Ovary (tissue), 7 donors: ENCODE measurements at regions not wholly inside any gene's neighbourhood (a gene's known extent, or its start where the extent isn't known, plus 50 kb on each side); places are given as distances from the start of the nearest gene placed in this dataset.

Source experiments
- DNase-seq, 5 donors: peaks; one replicate each; pipeline ENCODE4 v3.0.0-alpha.2; 2019 to 2020
- H3K27ac ChIP-seq, 2 donors: fragments of 200-600 bp; one replicate each; pipeline versions ENCODE4 v1.5.1 to v1.8.0; 2019 to 2022
- H3K27me3 ChIP-seq: fragments of 200-600 bp; one replicate; pipeline ENCODE4 v1.8.0; 2022
- H3K36me3 ChIP-seq: fragments of 200-600 bp; sonication (generic); one replicate; pipeline ENCODE4 v1.5.1; 2019
- H3K4me1 ChIP-seq: one replicate; pipeline ENCODE4 v1.8.1; 2013; ENCODE audit warnings: mild to moderate bottlenecking, moderate library complexity; ENCODE audit not compliant: insufficient read depth
- H3K4me3 ChIP-seq: fragments of 200-600 bp; sonication (generic); one replicate; pipeline ENCODE4 v1.5.1; 2017
- H3K9me3 ChIP-seq, 2 donors: fragments of 200-600 bp in 1 of 2; sonication (generic) in 1 of 2; one replicate each; pipeline versions ENCODE4 v1.5.1 to v1.8.1; 2013 to 2019; ENCODE audit warnings: mild to moderate bottlenecking in 1 of 2, moderate library complexity in 1 of 2
- CTCF ChIP-seq, 3 donors: fragments of 450-650 bp in 2 of 3; fragments of 200-600 bp in 1 of 3; IDR thresholded peaks; one replicate each; pipeline versions ENCODE4 v1.5.1 to v1.8.0; 2016 to 2022; ENCODE audit warnings: antibody characterized with exemption in 3 of 3, mild to moderate bottlenecking in 1 of 3
- EP300 ChIP-seq: sonication (generic); formaldehyde crosslinking; IDR thresholded peaks from one replicate; pipeline ENCODE4 v1.6.1; 2017; ENCODE audit warnings: antibody characterized with exemption
- POLR2A ChIP-seq: fragments of 450-650 bp; IDR thresholded peaks from one replicate; pipeline ENCODE4 v1.6.1; 2017; ENCODE audit warnings: antibody characterized with exemption, mild to moderate bottlenecking, moderate library complexity
- WGBS, 3 donors: extraction: QIAGEN DNeasy Blood & Tissue Kit in 1 of 3; methylation state at CpG; one replicate each; pipeline versions ENCODE4 v1.1.5 to v1.1.7; 2013 to 2017; 5-methylcytosine and 5-hydroxymethylcytosine counted together
- intact Hi-C, 4 donors: fragments of 100-400 bp; cut with DNase I; formaldehyde crosslinking; loops; one replicate each; pipeline versions ENCODE4 v1.11.0 to v1.15.1; 2022 to 2023
- donor health status: DM: no; HTN: no; CAD: no; lungs with moderate emphysema.
- donor health status: DM: no; HTN: no; CAD: no.
- donor health status: Bipolar disorder and iron deficiency.
- donor health status: DM: no; HTN: no; CAD: no.
- donor health status: DM: yes; HTN: yes; CAD: no.

GRCh38 chr16:73599351-73599750 lies 551.4 kb upstream of the ZFHX3 start:
- Histone ChIP-seq H3K27ac (no peak overlapping the region), H3K9me3 (no peaks in the 10 kb centered on the region), H3K4me3 (no peak overlapping the region), H3K4me1 (no peaks in the 10 kb centered on the region), H3K27me3 (no peaks in the 10 kb centered on the region), H3K36me3 (no peaks in the 10 kb centered on the region)
- 12 to 25% (median 21%) methylated on average over 2 of the region's 2 CpGs for WGBS, 3 donors
- no peak for DNase-seq
- TF ChIP-seq EP300 (no peak), POLR2A (no peak), CTCF (IDR thresholded peaks at IDR 0.05) (no peak)
- intact Hi-C loops, result no loop called here

- TF ChIP-seq POLR2A (no peak), EP300 (no peak), CTCF (IDR thresholded peaks at IDR 0.05) (no peak)
- no peak for DNase-seq
- H3K27ac ChIP-seq, result no peak overlapping the region
- H3K27me3 ChIP-seq, result no peaks in the 10 kb centered on the region
- no peak overlapping the region for H3K4me3 ChIP-seq
- H3K36me3 ChIP-seq, result no peaks in the 10 kb centered on the region
- WGBS, 3 donors, result 68 to 84% (median 78%) methylated on average over 1 of the region's 1 CpG
- intact Hi-C loops, result no loop called here
- no peaks in the 10 kb centered on the region for H3K9me3 ChIP-seq
- H3K4me1 ChIP-seq, result no peaks in the 10 kb centered on the region
Observed at GRCh38 chr16:73584157-73584556, 536.2 kb upstream of the ZFHX3 start.

- TF ChIP-seq POLR2A, result no peak
- no peak for TF ChIP-seq EP300
- no peak for TF ChIP-seq CTCF (IDR thresholded peaks at IDR 0.05)
- WGBS, 3 donors, result 52 to 72% (median 55%) methylated on average over 8 of the region's 8 CpGs
- no peak for DNase-seq
- no peak overlapping the region for H3K27ac ChIP-seq
- H3K9me3 ChIP-seq, result no peaks in the 10 kb centered on the region
- H3K4me3 ChIP-seq, result no peak overlapping the region
- no peaks in the 10 kb centered on the region for H3K4me1 ChIP-seq
- no peaks in the 10 kb centered on the region for H3K27me3 ChIP-seq
- H3K36me3 ChIP-seq, result no peaks in the 10 kb centered on the region
- intact Hi-C loops, result no loop called here
Observed at GRCh38 chr16:73572135-73572828, 524.4 kb upstream of the ZFHX3 start.

GRCh38 chr16:73569266-73569980 lies 521.5 kb upstream of the ZFHX3 start:
- 36 to 57% (median 44%) methylated on average over 9 of the region's 9 CpGs for WGBS, 3 donors
- no peaks in the 10 kb centered on the region for H3K27me3 ChIP-seq
- intact Hi-C loops, result no loop called here
- H3K9me3 ChIP-seq, result no peaks in the 10 kb centered on the region
- no peaks in the 10 kb centered on the region for H3K4me1 ChIP-seq
- no peak overlapping the region for H3K4me3 ChIP-seq
- no peak overlapping the region for H3K27ac ChIP-seq
- no peaks in the 10 kb centered on the region for H3K36me3 ChIP-seq
- DNase-seq, result no peak
- TF ChIP-seq EP300 (no peak), POLR2A (no peak), CTCF (IDR thresholded peaks at IDR 0.05) (no peak)
